Colonic mucosa (tissue), 4 donors: ENCODE measurements at regions not wholly inside any gene's neighbourhood (a gene's known extent, or its start where the extent isn't known, plus 50 kb on each side); places are given as distances from the start of the nearest gene placed in this dataset.

Source experiments
- DNase-seq: peaks from one replicate; pipeline ENCODE4 v3.0.0-alpha.2; 2020
- H3K27ac ChIP-seq: fragments of 200-600 bp; one replicate; pipeline ENCODE4 v1.8.0; 2021
- H3K27me3 ChIP-seq: fragments of 200-600 bp; one replicate; pipeline ENCODE4 v1.8.0; 2021
- H3K36me3 ChIP-seq: fragments of 200-600 bp; one replicate; pipeline ENCODE4 v1.8.0; 2021
- H3K4me1 ChIP-seq: fragments of 200-600 bp; one replicate; pipeline ENCODE4 v1.8.0; 2021; ENCODE audit warnings: mild to moderate bottlenecking
- H3K4me3 ChIP-seq: fragments of 200-600 bp; one replicate; pipeline ENCODE4 v1.8.0; 2021
- H3K9ac ChIP-seq, 2 donors: one replicate each; pipeline ENCODE4 v1.7.0; 2013; ENCODE audit warnings: control low read depth in 2 of 2, low read depth in 2 of 2, low read length in 2 of 2
- H3K9me3 ChIP-seq: fragments of 200-600 bp; one replicate; pipeline ENCODE4 v1.8.0; 2021
- CTCF ChIP-seq: fragments of 200-600 bp; IDR thresholded peaks from one replicate; pipeline ENCODE4 v1.8.0; 2022; ENCODE audit warnings: antibody characterized with exemption, mild to moderate bottlenecking
- intact Hi-C: fragments of 100-400 bp; cut with DNase I; formaldehyde crosslinking; loops from one replicate; pipeline ENCODE4 v1.14.1; 2022
- donor health status: healthy.
- donor health status: DM: no; HTN: no; CAD: no.
- donor health status: DM: no; HTN: no; CAD: no.

DNA sequence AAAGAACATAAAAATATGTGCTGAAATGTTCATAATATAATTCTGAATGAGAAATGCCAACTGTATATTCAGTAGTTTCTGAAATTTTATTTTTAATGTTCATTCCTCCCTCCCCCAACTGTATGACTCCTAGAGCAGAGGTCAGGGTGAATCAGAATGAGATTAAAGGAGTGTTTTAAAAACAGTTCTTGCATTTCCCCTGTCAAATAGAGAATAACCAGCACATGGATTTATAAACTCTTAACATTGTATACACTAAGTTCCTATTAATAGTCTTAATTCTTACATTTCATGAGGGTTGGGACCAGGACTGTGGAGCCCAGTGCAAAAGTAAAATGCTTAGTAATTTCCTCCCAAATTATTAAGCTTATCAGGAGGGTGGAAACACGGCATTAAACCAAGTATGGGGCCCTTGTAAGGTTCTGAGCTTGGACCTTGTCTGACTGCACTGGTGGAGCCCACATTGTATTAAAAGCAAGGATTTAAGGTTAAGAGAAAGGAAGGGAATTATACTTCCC is 474.6 kb upstream of the RAG2 start:
- DNase-seq, result no peak
- H3K4me3 ChIP-seq, result no peak overlapping the region
- intact Hi-C loops, result no loop called here

GRCh38 chr11:37050311-37050710 is 452.3 kb upstream of the RAG2 start:
- DNase-seq, result no peak
- no peak overlapping the region for H3K4me3 ChIP-seq
- no peaks in the 10 kb centered on the region for H3K4me1 ChIP-seq
- no peaks in the 10 kb centered on the region for H3K27me3 ChIP-seq
- intact Hi-C loops, result no loop called here
- H3K9ac ChIP-seq, result no peak overlapping the region
- no peaks in the 10 kb centered on the region for H3K9me3 ChIP-seq
- no peak overlapping the region for H3K27ac ChIP-seq
- no peaks in the 10 kb centered on the region for H3K36me3 ChIP-seq
- no peak for TF ChIP-seq CTCF

More for the DNA sequence above, 474.6 kb upstream of the RAG2 start:
- Histone ChIP-seq H3K36me3 (no peaks in the 10 kb centered on the region), H3K4me1 (no peaks in the 10 kb centered on the region), H3K27me3 (no peaks in the 10 kb centered on the region), H3K27ac (no peak overlapping the region), H3K9me3 (no peaks in the 10 kb centered on the region), H3K9ac (no peak overlapping the region)
- TF ChIP-seq CTCF, result no peak

DNA sequence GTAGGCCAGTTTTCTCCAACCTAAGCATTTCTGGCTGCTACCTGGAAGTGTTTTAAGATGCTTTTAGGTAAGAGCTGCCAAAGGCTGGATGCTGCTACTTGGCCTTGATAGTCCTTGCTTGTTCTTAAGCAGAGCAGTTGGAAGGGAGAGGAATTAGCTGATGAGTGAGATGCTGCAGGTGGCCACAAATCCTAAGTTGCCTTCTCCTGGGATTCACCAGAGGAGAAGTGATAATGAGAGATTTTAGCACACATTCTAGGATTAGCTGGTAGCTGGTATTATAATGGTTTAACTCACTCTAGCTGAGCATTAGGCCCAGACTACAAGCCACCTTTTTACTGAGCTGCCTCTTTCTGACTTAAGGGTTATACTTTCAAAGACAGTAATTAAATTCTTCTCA is 442.9 kb upstream of the RAG2 start:
- Histone ChIP-seq H3K36me3 (no peaks in the 10 kb centered on the region), H3K27ac (no peak overlapping the region), H3K4me3 (no peak overlapping the region), H3K9ac (no peak overlapping the region), H3K9me3 (no peaks in the 10 kb centered on the region), H3K27me3 (no peaks in the 10 kb centered on the region), H3K4me1 (no peaks in the 10 kb centered on the region)
- DNase-seq, result no peak
- no peak for TF ChIP-seq CTCF
- intact Hi-C loops, result no loop called here

GRCh38 chr11:37038911-37039310 is 440.9 kb upstream of the RAG2 start:
- H3K9me3 ChIP-seq, result no peaks in the 10 kb centered on the region
- H3K36me3 ChIP-seq, result no peaks in the 10 kb centered on the region
- no peak for DNase-seq
- intact Hi-C loops, result no loop called here
- H3K27me3 ChIP-seq, result no peaks in the 10 kb centered on the region
- H3K4me3 ChIP-seq, result no peak overlapping the region
- no peak for TF ChIP-seq CTCF
- H3K27ac ChIP-seq, result no peak overlapping the region
- no peak overlapping the region for H3K9ac ChIP-seq
- no peaks in the 10 kb centered on the region for H3K4me1 ChIP-seq

- no peak for DNase-seq
- Histone ChIP-seq H3K4me3 (no peak overlapping the region), H3K4me1 (no peaks in the 10 kb centered on the region), H3K36me3 (no peaks in the 10 kb centered on the region), H3K9me3 (no peaks in the 10 kb centered on the region), H3K27me3 (no peaks in the 10 kb centered on the region), H3K9ac (no peak overlapping the region), H3K27ac (no peak overlapping the region)
- intact Hi-C loops, result no loop called here
- TF ChIP-seq CTCF, result no peak
Observed at GRCh38 chr11:37026741-37027140, 428.7 kb upstream of the RAG2 start.

- no peak overlapping the region for H3K9ac ChIP-seq
- H3K27ac ChIP-seq, result no peak overlapping the region
- intact Hi-C loops, result no loop called here
- H3K27me3 ChIP-seq, result no peaks in the 10 kb centered on the region
- no peak for DNase-seq
- no peaks in the 10 kb centered on the region for H3K9me3 ChIP-seq
- no peak overlapping the region for H3K4me3 ChIP-seq
- H3K36me3 ChIP-seq, result no peaks in the 10 kb centered on the region
- H3K4me1 ChIP-seq, result no peaks in the 10 kb centered on the region
- TF ChIP-seq CTCF, result no peak
Observed at GRCh38 chr11:37026326-37026725, 428.3 kb upstream of the RAG2 start.
